Keratinocyte (primary cell): ENCODE measurements at regions not wholly inside any gene's neighbourhood (a gene's known extent, or its start where the extent isn't known, plus 50 kb on each side); places are given as distances from the start of the nearest gene placed in this dataset.

Experiments
- DNase-seq: peaks from one replicate; pipeline ENCODE4 v3.0.0-alpha.2; 2011; ENCODE audit warnings: low read depth, missing footprints, low spot score
- FAIRE-seq: peaks from 2 replicates; lab custom pipeline; 2011; peaks lifted over from hg19 to GRCh38; lab: Jason Lieb, UNC
- H2AFZ ChIP-seq: 2 replicates; pipeline ENCODE4 v1.6.0; 2012; ENCODE audit warnings: low read length, control low read depth, inconsistent platforms; ENCODE audit not compliant: control insufficient read depth
- H3K27ac ChIP-seq: 2 replicates; pipeline ENCODE4 v1.5.1; 2011; ENCODE audit warnings: low read length; ENCODE audit not compliant: control insufficient read depth, insufficient read depth
- H3K27me3 ChIP-seq: 3 replicates; pipeline ENCODE4 v1.6.0; 2011; ENCODE audit warnings: low read length; ENCODE audit not compliant: control insufficient read depth, insufficient read depth; ENCODE audit errors: extremely low read depth
- H3K36me3 ChIP-seq, 2 experiments: 2 replicates in 1 of 2; 3 replicates in 1 of 2; pipeline ENCODE4 v1.5.1; 2011; ENCODE audit warnings: low read length in 2 of 2, mild to moderate bottlenecking in 1 of 2; ENCODE audit not compliant: control insufficient read depth in 2 of 2, insufficient read depth in 2 of 2; ENCODE audit errors: extremely low read depth in 1 of 2
- H3K4me1 ChIP-seq: 3 replicates; pipeline ENCODE4 v1.5.1; 2011; ENCODE audit warnings: low read length; ENCODE audit not compliant: control insufficient read depth, insufficient read depth; ENCODE audit errors: extremely low read depth
- H3K4me2 ChIP-seq: 3 replicates; pipeline ENCODE4 v1.6.0; 2011; ENCODE audit warnings: low read depth, low read length; ENCODE audit not compliant: control insufficient read depth, insufficient read depth; ENCODE audit errors: extremely low read depth
- H3K4me3 ChIP-seq, 3 experiments: fragments of 200-600 bp in 1 of 3; sonication (generic) in 1 of 3; 2 replicates in 2 of 3; 3 replicates in 1 of 3; pipeline ENCODE4 v1.5.1; 2011 to 2016; ENCODE audit warnings: low read length in 3 of 3, mild to moderate bottlenecking in 3 of 3, control low read depth in 2 of 3, inconsistent platforms in 1 of 3, low read depth in 1 of 3, mixed read lengths in 1 of 3, mixed run types in 1 of 3, moderate library complexity in 1 of 3; ENCODE audit not compliant: control insufficient read depth in 2 of 3, insufficient read depth in 2 of 3; ENCODE audit errors: extremely low read depth in 1 of 3
- H3K79me2 ChIP-seq: 2 replicates; pipeline ENCODE4 v1.6.0; 2012; ENCODE audit warnings: low read length; ENCODE audit not compliant: control insufficient read depth, insufficient read depth
- H3K9ac ChIP-seq: 3 replicates; pipeline ENCODE4 v1.6.0; 2011; ENCODE audit warnings: low read length; ENCODE audit not compliant: control insufficient read depth, insufficient read depth; ENCODE audit errors: extremely low read depth
- H3K9me1 ChIP-seq: 3 replicates; pipeline ENCODE4 v1.6.0; 2011; ENCODE audit warnings: low read length; ENCODE audit not compliant: control insufficient read depth, insufficient read depth; ENCODE audit errors: extremely low read depth
- H3K9me3 ChIP-seq: 2 replicates; pipeline ENCODE4 v1.5.1; 2012; ENCODE audit warnings: low read depth, low read length; ENCODE audit not compliant: control insufficient read depth
- H4K20me1 ChIP-seq: 3 replicates; pipeline ENCODE4 v1.6.0; 2011; ENCODE audit warnings: low read length; ENCODE audit not compliant: control insufficient read depth, insufficient read depth; ENCODE audit errors: extremely low read depth
- EZH2 ChIP-seq: IDR thresholded peaks from one replicate; pipeline ENCODE4 v1.6.1; 2012; ENCODE audit warnings: inconsistent platforms, mild to moderate bottlenecking, low read length, moderate library complexity
- dilution Hi-C: fragments of 300-500 bp; cut with MboI; formaldehyde crosslinking; loops from one replicate; pipeline ENCODE4 v1.7.0; 2020; ENCODE audit warnings: low sequenced_read_pairs; ENCODE audit not compliant: extremely low pct_ligation_motif_present
- TF ChIP-seq, protein P1 (sequence below), 3 experiments: IDR thresholded peaks in 1 of 3; conservative IDR thresholded peaks in 1 of 3; optimal IDR thresholded peaks in 1 of 3; 2 replicates in 2 of 3; 3 replicates in 1 of 3; pipeline versions ENCODE3 to v1.5.1; 2011; ENCODE audit warnings: low read length in 3 of 3, mild to moderate bottlenecking in 3 of 3, moderate library complexity in 2 of 3, control low read depth in 1 of 3, inconsistent platforms in 1 of 3; ENCODE audit not compliant: insufficient read depth in 2 of 3; ENCODE audit errors: extremely low read depth in 1 of 3

DNA sequence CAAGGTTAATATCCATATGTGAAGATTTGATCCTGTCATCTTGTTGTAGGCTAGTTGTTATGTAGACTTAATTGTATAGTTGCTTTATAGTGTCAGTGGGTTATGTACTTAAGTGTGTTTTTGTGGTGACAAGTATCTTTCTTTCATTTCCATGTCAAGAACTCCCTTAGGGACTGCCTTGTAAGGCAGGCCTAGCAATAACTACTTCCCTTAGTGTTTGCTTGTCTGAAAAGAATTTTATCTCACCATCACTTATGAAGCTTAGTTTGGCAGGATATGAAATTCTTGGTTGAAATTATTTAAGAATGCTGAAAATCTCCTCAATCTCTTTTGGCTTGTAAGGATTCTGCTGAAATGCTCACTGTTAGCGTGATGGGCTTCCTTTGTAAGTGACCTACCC is 467.6 kb downstream of the CDH2 start:
- FAIRE-seq (no peak), DNase-seq (no peak)
- dilution Hi-C loops = no loop called here
- Histone ChIP-seq H3K79me2 (no peaks in the 10 kb centered on the region), H3K36me3 (no peaks in the 10 kb centered on the region), H3K27me3 (no peaks in the 10 kb centered on the region), H3K4me3 (no peak overlapping the region), H3K4me1 (no peaks in the 10 kb centered on the region), H2AFZ (no peak overlapping the region), H3K9me3 (no peaks in the 10 kb centered on the region), H3K27ac (no peak overlapping the region), H4K20me1 (no peaks in the 10 kb centered on the region), H3K9ac (no peak overlapping the region), H3K4me2 (no peak overlapping the region), H3K9me1 (no peaks in the 10 kb centered on the region)
- TF ChIP-seq, protein P1, sequence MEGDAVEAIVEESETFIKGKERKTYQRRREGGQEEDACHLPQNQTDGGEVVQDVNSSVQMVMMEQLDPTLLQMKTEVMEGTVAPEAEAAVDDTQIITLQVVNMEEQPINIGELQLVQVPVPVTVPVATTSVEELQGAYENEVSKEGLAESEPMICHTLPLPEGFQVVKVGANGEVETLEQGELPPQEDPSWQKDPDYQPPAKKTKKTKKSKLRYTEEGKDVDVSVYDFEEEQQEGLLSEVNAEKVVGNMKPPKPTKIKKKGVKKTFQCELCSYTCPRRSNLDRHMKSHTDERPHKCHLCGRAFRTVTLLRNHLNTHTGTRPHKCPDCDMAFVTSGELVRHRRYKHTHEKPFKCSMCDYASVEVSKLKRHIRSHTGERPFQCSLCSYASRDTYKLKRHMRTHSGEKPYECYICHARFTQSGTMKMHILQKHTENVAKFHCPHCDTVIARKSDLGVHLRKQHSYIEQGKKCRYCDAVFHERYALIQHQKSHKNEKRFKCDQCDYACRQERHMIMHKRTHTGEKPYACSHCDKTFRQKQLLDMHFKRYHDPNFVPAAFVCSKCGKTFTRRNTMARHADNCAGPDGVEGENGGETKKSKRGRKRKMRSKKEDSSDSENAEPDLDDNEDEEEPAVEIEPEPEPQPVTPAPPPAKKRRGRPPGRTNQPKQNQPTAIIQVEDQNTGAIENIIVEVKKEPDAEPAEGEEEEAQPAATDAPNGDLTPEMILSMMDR (optimal IDR thresholded peaks at IDR 0.05 in 1 of 3, IDR thresholded peaks at IDR 0.05 in 1 of 3, conservative IDR thresholded peaks at IDR 0.05 in 1 of 3; ENCODE audit: extremely low read depth in 1 of 3, insufficient read depth in 2 of 3, low read length in 3 of 3) = no peak
- TF ChIP-seq EZH2 = no peak

DNA sequence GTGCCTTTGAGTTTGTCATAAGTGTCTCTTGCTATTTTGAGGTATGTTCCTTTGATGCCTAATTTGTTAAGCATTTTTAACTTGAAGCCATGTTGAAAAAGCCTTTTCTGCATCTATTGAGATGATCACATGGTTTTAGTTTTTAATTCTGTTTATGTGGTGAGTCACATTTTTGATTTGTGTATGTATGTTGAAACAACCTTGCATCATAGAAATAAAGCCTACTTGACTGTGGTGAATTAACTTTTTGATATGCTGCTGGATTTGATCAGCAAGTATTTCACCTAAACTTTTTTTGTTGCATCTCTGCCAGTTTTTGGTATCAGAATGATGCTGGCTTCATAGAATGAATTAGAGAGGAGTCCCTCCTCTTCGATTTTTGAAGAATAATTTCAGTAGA is 469.7 kb downstream of the CDH2 start:
- TF ChIP-seq EZH2 = no peak
- TF ChIP-seq, protein P1 (optimal IDR thresholded peaks at IDR 0.05 in 1 of 3, IDR thresholded peaks at IDR 0.05 in 1 of 3, conservative IDR thresholded peaks at IDR 0.05 in 1 of 3; ENCODE audit: extremely low read depth in 1 of 3, insufficient read depth in 2 of 3, low read length in 3 of 3) = no peak
- FAIRE-seq (no peak), DNase-seq (no peak)
- H3K4me2 ChIP-seq = no peak overlapping the region
- no peaks in the 10 kb centered on the region for H3K9me3 ChIP-seq
- H3K36me3 ChIP-seq = no peaks in the 10 kb centered on the region
- no peak overlapping the region for H3K27ac ChIP-seq
- H3K27me3 ChIP-seq = no peaks in the 10 kb centered on the region
- no peaks in the 10 kb centered on the region for H3K4me1 ChIP-seq
- no peaks in the 10 kb centered on the region for H4K20me1 ChIP-seq
- H3K79me2 ChIP-seq = no peaks in the 10 kb centered on the region
- H3K4me3 ChIP-seq = no peak overlapping the region
- no peak overlapping the region for H2AFZ ChIP-seq
- dilution Hi-C loops = no loop called here
- no peaks in the 10 kb centered on the region for H3K9me1 ChIP-seq
- H3K9ac ChIP-seq = no peak overlapping the region
